ENCODE measurements at regions not wholly inside any gene's neighbourhood (a gene's known extent, or its start where the extent isn't known, plus 50 kb on each side); places are given as distances from the start of the nearest gene placed in this dataset.

DNA sequence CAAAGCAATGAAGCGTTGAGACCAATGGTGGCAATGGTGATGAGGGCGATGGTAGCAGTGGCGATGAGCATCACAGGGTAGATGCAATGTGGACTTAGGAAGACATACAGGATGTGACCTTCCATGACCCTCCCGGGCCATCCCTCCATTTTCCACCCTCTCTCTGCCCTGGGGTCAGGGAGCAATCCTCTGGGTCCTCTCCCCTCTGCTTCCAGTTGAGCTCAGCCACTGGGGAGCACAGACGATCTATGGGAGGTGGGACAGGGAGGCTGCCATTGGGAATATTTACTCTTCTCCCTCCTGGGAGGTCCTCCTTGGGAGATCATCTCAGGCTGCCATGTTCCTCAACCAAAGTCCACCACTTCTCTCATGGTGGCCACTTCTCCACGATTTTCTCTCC is 260.7 kb upstream of the FOXF1 start:
- TF ChIP-seq, protein P1, sequence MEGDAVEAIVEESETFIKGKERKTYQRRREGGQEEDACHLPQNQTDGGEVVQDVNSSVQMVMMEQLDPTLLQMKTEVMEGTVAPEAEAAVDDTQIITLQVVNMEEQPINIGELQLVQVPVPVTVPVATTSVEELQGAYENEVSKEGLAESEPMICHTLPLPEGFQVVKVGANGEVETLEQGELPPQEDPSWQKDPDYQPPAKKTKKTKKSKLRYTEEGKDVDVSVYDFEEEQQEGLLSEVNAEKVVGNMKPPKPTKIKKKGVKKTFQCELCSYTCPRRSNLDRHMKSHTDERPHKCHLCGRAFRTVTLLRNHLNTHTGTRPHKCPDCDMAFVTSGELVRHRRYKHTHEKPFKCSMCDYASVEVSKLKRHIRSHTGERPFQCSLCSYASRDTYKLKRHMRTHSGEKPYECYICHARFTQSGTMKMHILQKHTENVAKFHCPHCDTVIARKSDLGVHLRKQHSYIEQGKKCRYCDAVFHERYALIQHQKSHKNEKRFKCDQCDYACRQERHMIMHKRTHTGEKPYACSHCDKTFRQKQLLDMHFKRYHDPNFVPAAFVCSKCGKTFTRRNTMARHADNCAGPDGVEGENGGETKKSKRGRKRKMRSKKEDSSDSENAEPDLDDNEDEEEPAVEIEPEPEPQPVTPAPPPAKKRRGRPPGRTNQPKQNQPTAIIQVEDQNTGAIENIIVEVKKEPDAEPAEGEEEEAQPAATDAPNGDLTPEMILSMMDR (IDR thresholded peaks at IDR 0.05), result no peak
- no peak for TF ChIP-seq POLR2A (IDR thresholded peaks at IDR 0.05)
